HG03139 (cell line): ENCODE measurements at regions not wholly inside any gene's neighbourhood (a gene's known extent, or its start where the extent isn't known, plus 50 kb on each side); places are given as distances from the start of the nearest gene placed in this dataset.
"Not testable (repeated sequence)": the region's sequence is repeated elsewhere in the genome, so short reads cannot be mapped to it uniquely, and the experiment has no call there.

ENCODE experiments used
- ATAC-seq: cut with Tn5 transposase; IDR thresholded peaks from one replicate; pipeline ENCODE4 v1.9.1; 2021; ENCODE audit not compliant: unreplicated experiment

DNA sequence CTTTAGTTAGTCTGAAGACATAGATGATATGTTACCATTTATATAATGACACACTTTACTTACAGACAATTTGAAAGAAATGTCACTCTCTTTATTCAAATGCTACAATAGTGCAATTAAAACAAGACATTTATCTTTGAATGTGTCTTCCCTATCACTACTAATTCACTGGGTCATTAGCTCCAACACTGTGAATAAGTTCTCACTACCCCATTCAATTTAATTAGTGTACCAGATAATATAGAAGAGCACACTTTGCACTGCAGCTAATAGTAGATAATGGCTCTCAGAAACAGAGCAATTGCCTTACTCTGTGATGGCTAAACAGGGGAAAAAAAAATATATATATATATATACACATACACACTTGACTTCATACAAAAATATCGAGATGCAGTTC, 497.0 kb downstream of the DTWD2 start:
- no peak for ATAC-seq

DNA sequence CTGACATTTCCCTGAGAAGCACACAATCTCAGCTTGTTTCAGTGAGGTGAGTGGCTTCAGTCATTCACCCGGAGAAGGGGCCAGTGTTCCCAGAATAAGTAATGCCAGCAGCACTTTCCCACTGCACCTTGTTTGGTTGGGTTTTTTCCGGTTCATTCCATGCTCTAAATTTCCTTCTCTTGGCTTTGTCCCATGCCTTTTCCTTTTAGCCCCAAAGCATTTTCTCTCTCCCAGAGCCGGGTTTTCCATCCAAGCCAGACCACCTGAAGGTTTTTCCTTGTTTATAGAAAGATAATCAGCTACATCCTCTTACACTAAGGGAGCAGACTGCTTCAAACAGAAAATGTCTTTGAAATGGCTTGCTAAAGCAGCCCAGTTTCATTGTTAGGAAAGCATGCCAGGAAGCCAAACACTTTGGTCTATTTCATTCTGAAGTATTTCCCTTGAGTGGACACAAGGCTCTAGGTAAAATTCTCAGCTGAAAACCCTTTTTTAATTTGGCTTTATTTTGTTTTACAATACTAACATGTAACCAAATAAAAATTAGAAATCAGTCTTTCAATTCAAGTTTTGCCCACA, 501.6 kb downstream of the DTWD2 start:
- ATAC-seq: no peak

DNA sequence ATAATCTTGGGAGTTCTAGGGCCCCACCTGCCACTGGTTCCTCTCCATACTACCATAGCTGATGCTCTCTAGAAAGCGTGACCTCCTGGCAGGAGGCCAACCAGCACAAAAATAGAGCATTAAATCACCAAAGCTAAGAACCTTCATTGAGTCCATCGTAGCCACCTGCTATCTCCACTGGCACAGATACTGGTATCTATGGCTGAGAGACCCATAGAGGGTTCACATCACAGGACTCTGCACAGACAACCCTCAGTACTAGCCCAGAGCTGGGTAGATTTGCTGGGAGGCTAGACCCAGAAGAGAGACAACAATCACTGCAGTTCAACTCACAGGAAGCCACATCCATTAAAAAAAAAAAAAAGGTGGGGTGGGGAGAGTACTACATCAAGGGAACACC, 509.1 kb downstream of the DTWD2 start:
- no peak for ATAC-seq

GRCh38 chr5:118478852-118479251, 509.5 kb downstream of the DTWD2 start:
- no peak for ATAC-seq

DNA sequence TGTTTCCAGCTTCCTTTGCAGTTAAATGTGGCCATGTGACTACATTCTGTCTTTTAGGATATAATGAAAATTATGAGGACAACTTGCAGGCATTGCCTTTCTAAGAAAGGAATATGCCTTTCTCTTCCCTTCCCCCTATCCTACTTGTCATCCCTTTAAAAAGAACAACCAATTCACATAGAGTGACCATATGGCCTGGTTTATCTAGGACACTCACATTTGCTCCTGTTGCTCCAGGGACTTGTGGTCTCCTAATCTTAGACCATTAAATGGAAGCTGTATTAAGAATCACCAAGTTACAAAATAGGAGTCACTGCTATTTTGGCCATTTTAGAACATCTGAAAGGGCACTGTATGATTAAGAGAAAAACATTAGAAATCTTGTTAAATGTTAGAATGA, 520.3 kb downstream of the DTWD2 start:
- ATAC-seq: no peak

GRCh38 chr5:118467103-118467502, 521.2 kb downstream of the DTWD2 start:
- no peak for ATAC-seq

- ATAC-seq: no peak
These were observed 521.9 kb downstream of the DTWD2 start for GRCh38 chr5:118466418-118466817.

GRCh38 chr5:118462276-118462675, 526.1 kb downstream of the DTWD2 start:
- not testable (repeated sequence) for ATAC-seq

- no peak for ATAC-seq
These were observed 526.9 kb downstream of the DTWD2 start for GRCh38 chr5:118461436-118461835.

- ATAC-seq: no peak
These were observed 528.9 kb downstream of the DTWD2 start for GRCh38 chr5:118459490-118459889.

- no peak for ATAC-seq
These were observed 532.3 kb downstream of the DTWD2 start for GRCh38 chr5:118456085-118456484.

GRCh38 chr5:118451697-118452247, 536.6 kb downstream of the DTWD2 start:
- no peak for ATAC-seq

DNA sequence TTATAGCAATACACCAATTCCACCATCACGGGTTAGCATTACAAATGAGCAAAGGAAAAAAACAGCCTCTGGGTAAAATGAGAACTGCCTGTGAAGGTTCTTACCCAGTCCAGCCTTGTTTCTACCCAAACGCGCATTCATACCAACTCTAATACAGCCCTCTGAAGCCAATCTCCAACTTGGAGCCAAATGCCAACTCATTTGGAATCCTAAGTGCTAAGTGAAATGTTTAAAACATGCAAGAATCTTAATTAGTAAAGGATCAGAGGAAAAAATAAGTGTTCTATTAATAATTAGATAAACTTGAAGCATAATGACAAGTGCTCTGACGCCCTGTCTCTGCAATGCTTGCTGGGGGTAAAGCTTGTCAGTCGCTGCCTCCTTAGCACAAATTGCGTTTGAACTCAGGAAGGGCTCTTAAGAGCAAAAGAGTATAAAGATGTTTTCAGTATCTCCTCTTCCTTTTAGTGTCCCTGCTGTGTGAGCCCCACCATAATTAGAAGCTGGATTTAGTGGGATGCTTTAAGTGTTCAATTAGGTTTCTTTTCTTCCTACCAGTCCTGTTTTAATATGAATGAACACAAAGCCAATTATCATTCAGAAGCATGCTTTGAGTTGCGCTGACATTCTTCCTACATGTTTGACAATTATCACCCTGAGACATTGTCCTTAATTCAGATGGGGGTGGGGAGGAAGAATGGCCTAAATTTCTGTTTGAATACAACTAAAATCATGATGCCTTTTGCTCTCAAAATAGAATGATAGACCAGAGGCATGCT, 537.6 kb downstream of the DTWD2 start:
- ATAC-seq: no peak

GRCh38 chr5:118447350-118447749, 541.0 kb downstream of the DTWD2 start:
- no peak for ATAC-seq

DNA sequence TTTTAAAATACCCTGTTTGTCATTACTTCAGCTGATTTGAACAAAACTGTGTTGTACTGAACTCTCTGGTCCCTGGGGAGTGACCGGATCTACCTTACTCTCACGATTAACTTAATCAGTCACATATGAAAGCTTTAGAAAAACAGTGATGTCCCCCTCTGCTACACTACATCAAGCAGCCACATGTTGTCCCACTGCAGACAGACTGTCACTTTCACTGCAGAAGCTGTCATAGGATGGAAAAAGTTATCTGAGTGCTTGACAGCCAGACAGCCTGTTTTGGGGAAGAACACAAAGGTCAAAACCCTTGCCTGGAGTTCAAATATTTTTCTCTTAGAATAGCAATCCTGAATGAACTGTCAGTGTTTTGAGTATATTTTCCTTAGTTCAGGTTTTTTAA, 546.4 kb downstream of the DTWD2 start:
- ATAC-seq: no peak

GRCh38 chr5:118441034-118441433, 547.3 kb downstream of the DTWD2 start:
- no peak for ATAC-seq

DNA sequence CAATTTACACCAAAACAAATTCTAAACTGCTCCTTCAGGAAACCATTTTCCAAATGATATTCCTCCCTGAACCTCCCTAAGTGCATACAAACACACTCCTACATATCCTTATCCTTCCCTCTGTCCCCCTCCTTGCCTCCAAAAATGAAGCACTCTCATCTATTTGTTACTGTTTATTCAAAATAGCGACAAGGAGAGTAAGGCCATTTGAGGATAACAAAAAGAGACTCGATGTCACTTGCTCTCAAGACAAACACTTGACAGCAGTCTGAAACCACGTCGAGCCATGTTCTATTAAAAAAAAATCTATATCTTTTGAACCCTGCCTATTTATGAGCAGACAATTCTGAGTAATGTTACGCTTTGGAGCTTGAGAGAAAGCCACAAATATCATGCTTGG, 547.9 kb downstream of the DTWD2 start:
- no peak for ATAC-seq

- ATAC-seq: no peak
These were observed 548.5 kb downstream of the DTWD2 start for GRCh38 chr5:118439831-118440230.

- ATAC-seq: no peak
These were observed 553.2 kb downstream of the DTWD2 start for GRCh38 chr5:118435131-118435530.

- ATAC-seq: no peak
These were observed 553.8 kb downstream of the DTWD2 start for GRCh38 chr5:118434522-118434921.

- ATAC-seq: no peak
These were observed 558.3 kb downstream of the DTWD2 start for GRCh38 chr5:118430076-118430475.

DNA sequence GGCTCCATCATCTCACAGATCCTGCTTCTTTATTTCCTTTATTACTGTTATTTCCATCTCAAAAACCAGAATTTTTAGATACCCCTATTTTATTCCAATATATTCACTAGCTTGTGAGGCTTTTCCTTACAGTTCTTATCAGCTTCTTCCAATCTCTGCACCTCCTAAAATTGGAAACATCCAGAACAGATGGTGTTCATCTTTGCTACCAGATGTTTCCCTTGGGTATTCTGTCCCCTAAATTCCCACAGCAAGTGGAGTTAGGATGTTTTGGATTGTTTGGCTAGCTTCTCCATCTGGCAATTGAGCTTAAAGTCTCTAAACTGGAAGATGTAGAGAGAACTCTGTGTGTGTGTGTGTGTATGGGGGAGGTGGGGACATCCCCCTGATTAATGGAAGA, 580.4 kb downstream of the DTWD2 start:
- no peak for ATAC-seq

DNA sequence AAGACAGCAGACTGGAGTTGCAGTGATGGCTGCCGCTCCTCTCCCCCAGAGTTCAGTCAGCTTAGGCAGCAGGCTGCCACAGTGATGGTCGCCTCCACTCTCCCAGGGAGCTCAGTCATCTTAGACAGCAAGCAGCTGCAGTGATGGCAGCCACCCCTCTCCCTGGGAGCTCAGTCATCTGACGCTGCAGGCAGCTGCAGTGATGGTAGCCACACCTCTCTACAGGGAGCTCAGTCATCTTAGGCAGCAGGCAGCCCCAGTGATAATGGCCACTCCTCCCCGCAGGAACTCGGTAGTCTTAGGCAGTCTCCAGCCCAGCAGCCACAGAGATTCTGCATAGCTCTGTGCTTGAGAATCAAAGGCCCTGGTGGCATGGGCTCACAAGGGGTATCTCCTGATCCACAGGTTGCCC, 582.7 kb downstream of the DTWD2 start:
- ATAC-seq: no peak
